Gastrocnemius medialis (tissue), 4 donors: ENCODE measurements at regions not wholly inside any gene's neighbourhood (a gene's known extent, or its start where the extent isn't known, plus 50 kb on each side); places are given as distances from the start of the nearest gene placed in this dataset.

Experiments
- CTCF ChIP-seq, 5 experiments: fragments of 450-650 bp in 3 of 5; fragments of 200-600 bp in 2 of 5; sonication (generic) in 2 of 5; IDR thresholded peaks in 4 of 5; conservative IDR thresholded peaks in 1 of 5; 1 replicate in 4 of 5; 2 replicates in 1 of 5; pipeline ENCODE4 v1.5.1; 2016 to 2019; ENCODE audit warnings: antibody characterized with exemption in 5 of 5, mild to moderate bottlenecking in 3 of 5, moderate library complexity in 3 of 5
- POLR2A ChIP-seq, 2 donors: fragments of 450-650 bp; IDR thresholded peaks; one replicate each; pipeline ENCODE4 v1.6.1; 2017; ENCODE audit warnings: antibody characterized with exemption in 2 of 2, mild to moderate bottlenecking in 2 of 2, moderate library complexity in 2 of 2

- TF ChIP-seq CTCF (IDR thresholded peaks at IDR 0.05 in 4 of 5, conservative IDR thresholded peaks at IDR 0.05 in 1 of 5) (no peak), POLR2A (IDR thresholded peaks at IDR 0.05) (no peak)
Measured at GRCh38 chr1:214824763-214825162, 221.8 kb downstream of the CENPF start.
